ENCODE measurements at regions not wholly inside any gene's neighbourhood (a gene's known extent, or its start where the extent isn't known, plus 50 kb on each side); places are given as distances from the start of the nearest gene placed in this dataset.

- TF ChIP-seq MYC (IDR thresholded peaks at IDR 0.05; ENCODE audit: low read depth, low read length) = no peak
- no peak for TF ChIP-seq EZH2 (IDR thresholded peaks at IDR 0.05; ENCODE audit: borderline replicate concordance, low read depth, low read length, severe bottlenecking)
- TF ChIP-seq GATA2 (IDR thresholded peaks at IDR 0.05; ENCODE audit: insufficient read depth, insufficient read length, low read depth, low read length) = no peak
- TF ChIP-seq FOS (IDR thresholded peaks at IDR 0.05; ENCODE audit: borderline replicate concordance, insufficient read depth, low read length) = no peak
- no peak for TF ChIP-seq POLR2AphosphoS5 (IDR thresholded peaks at IDR 0.05; ENCODE audit: insufficient read depth, low read depth, low read length)
- no peak for TF ChIP-seq POLR2A (IDR thresholded peaks at IDR 0.05; ENCODE audit: low read depth, low read length)
- TF ChIP-seq CTCF (IDR thresholded peaks at IDR 0.05; ENCODE audit: extremely low read depth in 1 of 2, insufficient read depth in 1 of 2, low read depth in 1 of 2, low read length in 2 of 2) = no peak
- no peak for TF ChIP-seq JUN (IDR thresholded peaks at IDR 0.05; ENCODE audit: borderline replicate concordance, insufficient read depth, insufficient read length, low read depth)
- TF ChIP-seq MAX (IDR thresholded peaks at IDR 0.05; ENCODE audit: insufficient read depth, insufficient read length) = no peak
- no peak overlapping the region for H3K9ac ChIP-seq (replicated peaks; ENCODE audit: extremely low read depth, insufficient read depth, low read length)
- no peaks in the 10 kb centered on the region for H3K79me2 ChIP-seq (ENCODE audit: control insufficient read depth, insufficient read depth, low read length)
- no peaks in the 10 kb centered on the region for H3K9me1 ChIP-seq (replicated peaks; ENCODE audit: control insufficient read depth, extremely low read depth, insufficient read depth, low read length)
- CTCF ChIA-PET = no interaction called here
- FAIRE-seq (no peak), DNase-seq (ENCODE audit: low read depth, low spot score) (no peak)
- dilution Hi-C loops (cut with MboI; ENCODE audit: extremely low pct_ligation_motif_present, low sequenced_read_pairs) (no loop called here), intact Hi-C loops (cut with micrococcal nuclease) (no loop called here)
- H4K20me1 ChIP-seq (replicated peaks; ENCODE audit: control insufficient read depth, extremely low read depth, insufficient read depth, low read length) = no peaks in the 10 kb centered on the region
- no peaks in the 10 kb centered on the region for H3K36me3 ChIP-seq (ENCODE audit: control insufficient read depth in 2 of 2, extremely low read depth in 1 of 2, insufficient read depth in 2 of 2, low read length in 2 of 2)
- BruUV-seq (replicated peaks) = no TSS peak
- no peaks in the 10 kb centered on the region for H3K9me3 ChIP-seq (replicated peaks; ENCODE audit: control insufficient read depth, insufficient read depth, low read length)
- H3K27ac ChIP-seq (ENCODE audit: insufficient read depth, low read depth, low read length) = no peak overlapping the region
- no peak overlapping the region for H3K4me3 ChIP-seq (replicated peaks in 1 of 3; ENCODE audit: insufficient read depth in 1 of 3, low read depth in 1 of 3, low read length in 3 of 3)
- no peaks in the 10 kb centered on the region for H3K4me1 ChIP-seq (ENCODE audit: control insufficient read depth, extremely low read depth, insufficient read depth, low read length)
- H3K27me3 ChIP-seq (ENCODE audit: control insufficient read depth in 2 of 2, insufficient read depth in 2 of 2, low read length in 2 of 2) = no peaks in the 10 kb centered on the region
- POLR2A ChIA-PET = no interaction called here
- H2AFZ ChIP-seq (ENCODE audit: low read depth, low read length) = no peak overlapping the region
- no peak overlapping the region for H3K4me2 ChIP-seq (ENCODE audit: insufficient read depth, low read length)
These were observed 545.6 kb upstream of the WWC1 start for GRCh38 chr5:167745868-167746267.

Measured in endothelial cell of umbilical vein (primary cell).